ENCODE measurements at regions not wholly inside any gene's neighbourhood (a gene's known extent, or its start where the extent isn't known, plus 50 kb on each side); places are given as distances from the start of the nearest gene placed in this dataset.

DNA sequence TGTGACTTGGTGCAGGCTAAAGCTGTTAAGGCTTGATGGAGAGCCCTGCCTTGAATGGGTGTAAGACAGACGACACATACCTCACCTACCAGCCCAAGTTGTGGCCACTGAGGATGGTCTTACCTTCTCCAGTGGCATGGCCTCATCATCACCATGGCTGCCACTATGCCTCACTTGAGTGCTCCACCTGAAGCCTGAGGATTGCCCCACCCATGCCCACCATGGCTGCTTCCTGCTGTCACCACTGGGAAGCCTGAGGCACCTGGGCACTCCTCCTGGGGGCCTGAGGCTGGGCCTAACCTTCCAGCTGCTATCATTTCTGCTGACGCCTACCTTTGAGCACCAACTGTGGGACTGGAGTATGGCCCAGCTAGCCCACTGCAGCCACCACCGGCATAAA is 1605.7 kb upstream of the FLRT2 start:
- no peak overlapping the region for H3K27ac ChIP-seq (ENCODE audit: insufficient read depth, low read length, poor library complexity, severe bottlenecking)
- H3K27me3 ChIP-seq (ENCODE audit: control insufficient read depth, insufficient read depth, low read length) = no peaks in the 10 kb centered on the region
- no peaks in the 10 kb centered on the region for H3K36me3 ChIP-seq (ENCODE audit: control insufficient read depth, insufficient read depth, low read length)
- Mint-ChIP-seq H3K27me3 (no peaks in the 10 kb centered on the region), H3K36me3 (no peaks in the 10 kb centered on the region), H3K27ac (no peak overlapping the region), H3K4me1 (no peaks in the 10 kb centered on the region), H3K9me3 (peaks cover 1 to 31% (median 11%) of the 10 kb centered on the region in 7 donors), H3K4me3 (no peak overlapping the region)
- no peak for DNase-seq
- ATAC-seq (ENCODE audit: low read depth in 2 of 2) = no peak
- H3K4me1 ChIP-seq (ENCODE audit: control insufficient read depth, insufficient read depth, low read length, poor library complexity, severe bottlenecking) = no peaks in the 10 kb centered on the region
- H3K4me3 ChIP-seq (ENCODE audit: low read depth, low read length) = no peak overlapping the region
- peaks cover 0 to 3% of the 10 kb centered on the region in 2 experiments for H3K9me3 ChIP-seq (ENCODE audit: control insufficient read depth in 2 of 2, low read length in 2 of 2)

DNA sequence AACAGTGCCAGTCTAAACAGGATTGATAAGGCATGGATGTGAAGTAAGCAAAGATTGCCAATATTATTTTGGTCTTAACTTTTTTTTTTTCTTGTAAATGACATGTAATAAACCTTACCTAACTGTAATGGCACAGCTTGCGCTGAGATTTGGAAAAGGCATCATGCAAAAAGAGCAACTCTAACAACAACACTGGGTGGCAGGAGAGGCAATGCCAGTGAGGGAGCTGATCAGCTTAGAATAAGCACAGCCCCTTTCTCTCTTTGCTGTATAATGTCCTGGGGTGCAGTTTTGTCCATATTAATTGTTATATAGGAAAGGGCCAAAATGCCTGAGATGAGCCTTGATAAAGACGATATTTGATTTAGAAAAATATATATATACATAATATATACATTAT is 1589.7 kb upstream of the FLRT2 start:
- Mint-ChIP-seq H3K27me3 (no peaks in the 10 kb centered on the region), H3K4me3 (no peak overlapping the region), H3K36me3 (no peaks in the 10 kb centered on the region), H3K27ac (no peak overlapping the region), H3K9me3 (peaks cover 0 to 35% (median 7%) of the 10 kb centered on the region in 7 donors), H3K4me1 (no peaks in the 10 kb centered on the region)
- Histone ChIP-seq H3K9me3 (ENCODE audit: control insufficient read depth in 2 of 2, low read length in 2 of 2) (no peaks in the 10 kb centered on the region), H3K4me1 (ENCODE audit: control insufficient read depth, insufficient read depth, low read length, poor library complexity, severe bottlenecking) (no peaks in the 10 kb centered on the region), H3K4me3 (ENCODE audit: low read depth, low read length) (no peak overlapping the region), H3K36me3 (ENCODE audit: control insufficient read depth, insufficient read depth, low read length) (no peaks in the 10 kb centered on the region), H3K27ac (ENCODE audit: insufficient read depth, low read length, poor library complexity, severe bottlenecking) (no peak overlapping the region), H3K27me3 (ENCODE audit: control insufficient read depth, insufficient read depth, low read length) (no peaks in the 10 kb centered on the region)
- ATAC-seq (ENCODE audit: low read depth in 2 of 2) = no peak
- DNase-seq = no peak

DNA sequence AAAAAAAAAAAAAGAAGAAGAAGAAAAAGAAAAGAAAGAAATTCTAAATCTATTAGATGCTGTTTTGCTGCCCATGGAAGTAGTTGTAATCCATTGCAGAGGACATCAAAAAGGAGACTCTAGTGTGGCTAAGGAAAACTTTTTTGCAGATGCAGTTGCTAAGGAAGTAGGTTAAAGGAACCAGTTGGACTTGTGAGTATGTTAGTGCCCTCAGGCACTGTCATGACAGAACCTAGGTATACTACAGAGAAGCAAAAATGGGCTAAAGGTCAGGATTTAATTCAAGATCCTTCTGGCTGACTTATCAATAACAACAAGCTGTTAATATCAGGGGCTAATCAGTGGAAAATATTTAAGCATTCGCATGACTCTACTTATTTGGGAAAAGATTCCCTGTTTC is 1571.6 kb upstream of the FLRT2 start:
- Histone ChIP-seq H3K27ac (ENCODE audit: insufficient read depth, low read length, poor library complexity, severe bottlenecking) (no peak overlapping the region), H3K4me3 (ENCODE audit: low read depth, low read length) (no peak overlapping the region), H3K27me3 (ENCODE audit: control insufficient read depth, insufficient read depth, low read length) (no peaks in the 10 kb centered on the region), H3K9me3 (ENCODE audit: control insufficient read depth in 2 of 2, low read length in 2 of 2) (peaks cover 5 to 23% of the 10 kb centered on the region in 2 experiments), H3K4me1 (ENCODE audit: control insufficient read depth, insufficient read depth, low read length, poor library complexity, severe bottlenecking) (no peaks in the 10 kb centered on the region), H3K36me3 (ENCODE audit: control insufficient read depth, insufficient read depth, low read length) (no peaks in the 10 kb centered on the region)
- Mint-ChIP-seq H3K4me3 (no peak overlapping the region), H3K27me3 (no peaks in the 10 kb centered on the region), H3K36me3 (no peaks in the 10 kb centered on the region), H3K4me1 (no peaks in the 10 kb centered on the region), H3K9me3 (peaks cover 0 to 32% (median 8%) of the 10 kb centered on the region in 7 donors), H3K27ac (no peak overlapping the region)
- ATAC-seq (ENCODE audit: low read depth in 2 of 2) (no peak), DNase-seq (no peak)

DNA sequence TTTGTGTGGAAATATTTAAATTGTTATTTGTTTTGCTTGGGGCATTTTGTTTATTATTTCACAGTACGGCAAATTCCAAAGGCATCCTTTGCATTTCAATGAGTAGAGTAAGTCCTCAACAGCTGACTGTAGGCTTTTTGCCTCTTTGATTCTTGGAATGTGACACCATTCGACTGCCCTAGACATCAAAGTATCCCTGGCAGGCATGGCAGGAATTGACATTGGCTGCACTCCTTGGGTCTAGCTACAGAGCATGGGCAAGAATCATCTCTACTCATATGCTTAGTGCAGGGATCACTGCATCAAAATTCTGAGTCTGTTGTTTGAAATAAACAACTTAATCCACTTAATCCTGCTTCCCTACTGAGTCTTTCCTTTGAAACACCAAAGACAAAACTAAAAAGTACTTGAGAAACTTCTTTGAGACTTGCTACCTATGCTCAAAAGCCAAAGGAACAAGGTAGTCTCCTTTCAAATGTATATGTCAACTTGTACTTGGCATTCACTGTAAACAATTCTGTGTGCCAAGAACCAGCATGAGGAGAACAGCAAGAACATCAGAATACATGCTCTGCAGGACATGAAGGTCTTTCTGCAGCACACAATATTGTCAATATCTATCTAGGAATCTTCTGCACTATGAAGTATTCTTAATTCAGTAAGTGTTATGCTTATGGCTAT is 1569.0 kb upstream of the FLRT2 start:
- no peak overlapping the region for H3K4me3 ChIP-seq (ENCODE audit: low read depth, low read length)
- Mint-ChIP-seq H3K4me1 (no peaks in the 10 kb centered on the region), H3K9me3 (peaks cover 0 to 28% (median 9%) of the 10 kb centered on the region in 7 donors), H3K4me3 (no peak overlapping the region), H3K27ac (no peak overlapping the region), H3K27me3 (no peaks in the 10 kb centered on the region), H3K36me3 (no peaks in the 10 kb centered on the region)
- DNase-seq (no peak), ATAC-seq (ENCODE audit: low read depth in 2 of 2) (no peak)
- H3K36me3 ChIP-seq (ENCODE audit: control insufficient read depth, insufficient read depth, low read length) = no peaks in the 10 kb centered on the region
- H3K9me3 ChIP-seq (ENCODE audit: control insufficient read depth in 2 of 2, low read length in 2 of 2) = peaks cover 2 to 13% of the 10 kb centered on the region in 2 experiments
- H3K27me3 ChIP-seq (ENCODE audit: control insufficient read depth, insufficient read depth, low read length) = no peaks in the 10 kb centered on the region
- H3K4me1 ChIP-seq (ENCODE audit: control insufficient read depth, insufficient read depth, low read length, poor library complexity, severe bottlenecking) = no peaks in the 10 kb centered on the region
- H3K27ac ChIP-seq (ENCODE audit: insufficient read depth, low read length, poor library complexity, severe bottlenecking) = no peak overlapping the region

DNA sequence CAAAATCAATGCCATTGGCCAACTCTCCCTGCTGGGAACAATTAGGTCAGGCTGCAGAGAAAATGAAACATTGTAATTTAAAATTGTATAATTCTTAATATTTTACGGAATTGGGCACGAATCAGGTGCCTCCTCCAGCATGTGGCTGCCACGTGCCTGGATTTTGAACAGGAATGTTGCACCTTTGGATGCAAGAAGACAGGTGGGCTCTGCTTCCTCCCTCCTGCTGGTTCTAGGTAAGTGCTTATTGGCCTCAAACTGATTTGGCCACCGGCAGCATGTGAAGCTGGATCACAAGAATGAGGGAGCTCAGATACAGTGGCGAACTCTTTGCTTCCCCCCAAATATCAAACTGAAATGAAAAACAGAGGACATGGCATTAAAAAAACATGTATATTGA is 1559.9 kb upstream of the FLRT2 start:
- H3K4me1 Mint-ChIP-seq = no peaks in the 10 kb centered on the region
- no peaks in the 10 kb centered on the region for H3K36me3 Mint-ChIP-seq
- H3K4me1 ChIP-seq (ENCODE audit: control insufficient read depth, insufficient read depth, low read length, poor library complexity, severe bottlenecking) = no peaks in the 10 kb centered on the region
- no peaks in the 10 kb centered on the region for H3K27me3 Mint-ChIP-seq
- H3K27ac ChIP-seq (ENCODE audit: insufficient read depth, low read length, poor library complexity, severe bottlenecking) = no peak overlapping the region
- H3K9me3 Mint-ChIP-seq = peaks cover 0 to 42% (median 13%) of the 10 kb centered on the region in 7 donors
- H3K4me3 Mint-ChIP-seq = no peak overlapping the region
- ATAC-seq (ENCODE audit: low read depth in 2 of 2) (no peak), DNase-seq (no peak)
- no peaks in the 10 kb centered on the region for H3K36me3 ChIP-seq (ENCODE audit: control insufficient read depth, insufficient read depth, low read length)
- H3K4me3 ChIP-seq (ENCODE audit: low read depth, low read length) = no peak overlapping the region
- no peak overlapping the region for H3K27ac Mint-ChIP-seq
- H3K27me3 ChIP-seq (ENCODE audit: control insufficient read depth, insufficient read depth, low read length) = no peaks in the 10 kb centered on the region
- peaks cover 0 to 5% of the 10 kb centered on the region in 2 experiments for H3K9me3 ChIP-seq (ENCODE audit: control insufficient read depth in 2 of 2, low read length in 2 of 2)

DNA sequence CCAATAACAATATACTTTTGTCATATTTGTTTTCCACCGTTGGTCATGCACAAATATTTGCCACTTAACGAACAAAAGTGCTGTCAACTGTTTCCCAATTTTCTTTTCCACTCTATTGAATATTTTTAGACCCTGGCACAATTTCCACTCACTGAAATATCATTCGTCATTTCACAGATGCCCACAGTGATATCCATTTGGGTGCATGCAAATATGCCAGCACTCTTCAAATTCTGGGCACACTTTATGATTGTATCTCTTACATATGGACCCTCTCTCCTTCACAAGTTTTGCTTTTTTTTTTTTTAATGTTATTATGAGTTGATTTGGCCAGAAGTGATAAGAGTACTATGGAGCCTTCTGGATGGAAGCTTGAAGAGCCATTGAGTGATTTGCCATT is 1557.3 kb upstream of the FLRT2 start:
- H3K9me3 Mint-ChIP-seq = peaks cover 0 to 33% (median 9%) of the 10 kb centered on the region in 7 donors
- no peak overlapping the region for H3K27ac Mint-ChIP-seq
- peaks cover 0 to 2% of the 10 kb centered on the region in 2 experiments for H3K9me3 ChIP-seq (ENCODE audit: control insufficient read depth in 2 of 2, low read length in 2 of 2)
- H3K36me3 Mint-ChIP-seq = no peaks in the 10 kb centered on the region
- ATAC-seq (ENCODE audit: low read depth in 2 of 2) = no peak
- no peaks in the 10 kb centered on the region for H3K27me3 ChIP-seq (ENCODE audit: control insufficient read depth, insufficient read depth, low read length)
- no peak for DNase-seq
- no peak overlapping the region for H3K4me3 ChIP-seq (ENCODE audit: low read depth, low read length)
- H3K36me3 ChIP-seq (ENCODE audit: control insufficient read depth, insufficient read depth, low read length) = no peaks in the 10 kb centered on the region
- H3K4me1 Mint-ChIP-seq = no peaks in the 10 kb centered on the region
- no peaks in the 10 kb centered on the region for H3K4me1 ChIP-seq (ENCODE audit: control insufficient read depth, insufficient read depth, low read length, poor library complexity, severe bottlenecking)
- no peak overlapping the region for H3K4me3 Mint-ChIP-seq
- no peaks in the 10 kb centered on the region for H3K27me3 Mint-ChIP-seq
- H3K27ac ChIP-seq (ENCODE audit: insufficient read depth, low read length, poor library complexity, severe bottlenecking) = no peak overlapping the region

DNA sequence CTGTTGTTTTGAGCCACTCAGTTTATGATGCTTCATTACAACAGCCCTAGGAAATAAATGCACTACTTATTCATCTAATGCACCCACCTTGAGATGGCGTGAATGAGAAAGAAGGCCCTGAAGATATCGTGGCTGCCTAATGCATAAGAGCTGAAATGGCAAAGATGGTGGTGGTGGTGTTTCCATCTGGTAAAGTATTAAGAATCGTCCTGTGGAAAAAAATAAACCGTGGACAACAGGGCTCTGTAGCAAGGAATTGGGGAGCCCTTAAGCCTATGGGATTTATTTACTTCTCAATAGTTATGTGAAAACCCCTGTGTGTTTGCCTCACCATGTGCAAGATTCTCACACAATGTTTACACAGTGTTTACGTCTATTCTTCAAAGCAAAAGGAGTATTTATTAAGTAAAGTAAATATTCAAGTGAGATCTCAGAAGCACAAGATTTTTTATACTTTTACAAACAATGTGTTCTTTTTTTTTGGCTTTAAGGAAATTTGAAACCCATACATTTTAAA is 1555.2 kb upstream of the FLRT2 start:
- ATAC-seq (ENCODE audit: low read depth in 2 of 2) = no peak
- Mint-ChIP-seq H3K36me3 (no peaks in the 10 kb centered on the region), H3K27me3 (no peaks in the 10 kb centered on the region), H3K4me1 (no peaks in the 10 kb centered on the region), H3K4me3 (no peak overlapping the region), H3K9me3 (peaks cover 0 to 28% (median 7%) of the 10 kb centered on the region in 7 donors), H3K27ac (no peak overlapping the region)
- no peak overlapping the region for H3K4me3 ChIP-seq (ENCODE audit: low read depth, low read length)
- no peaks in the 10 kb centered on the region for H3K27me3 ChIP-seq (ENCODE audit: control insufficient read depth, insufficient read depth, low read length)
- H3K27ac ChIP-seq (ENCODE audit: insufficient read depth, low read length, poor library complexity, severe bottlenecking) = no peak overlapping the region
- no peaks in the 10 kb centered on the region for H3K9me3 ChIP-seq (ENCODE audit: control insufficient read depth in 2 of 2, low read length in 2 of 2)
- no peak for DNase-seq
- no peaks in the 10 kb centered on the region for H3K36me3 ChIP-seq (ENCODE audit: control insufficient read depth, insufficient read depth, low read length)
- H3K4me1 ChIP-seq (ENCODE audit: control insufficient read depth, insufficient read depth, low read length, poor library complexity, severe bottlenecking) = no peaks in the 10 kb centered on the region

DNA sequence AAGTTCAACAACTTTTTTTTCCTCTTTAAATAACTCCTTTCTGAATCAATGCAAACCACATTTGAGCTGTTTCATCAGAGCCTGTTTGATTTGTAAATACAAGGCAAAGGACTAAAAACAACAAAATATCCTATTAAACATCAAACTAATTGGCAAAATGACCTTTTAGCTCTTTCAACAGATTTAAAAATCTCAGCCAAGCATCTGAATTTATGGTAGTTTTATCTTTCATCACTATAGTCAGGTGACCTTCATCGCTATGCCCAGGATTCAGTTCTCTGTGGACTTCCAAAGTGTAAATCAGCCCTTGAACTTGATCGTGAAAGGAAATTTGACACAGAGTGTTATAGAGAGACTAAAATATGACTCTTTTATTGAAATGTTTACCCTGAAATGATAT is 1554.5 kb upstream of the FLRT2 start:
- DNase-seq (no peak), ATAC-seq (ENCODE audit: low read depth in 2 of 2) (no peak)
- no peaks in the 10 kb centered on the region for H3K27me3 Mint-ChIP-seq
- Histone ChIP-seq H3K4me3 (ENCODE audit: low read depth, low read length) (no peak overlapping the region), H3K27me3 (ENCODE audit: control insufficient read depth, insufficient read depth, low read length) (no peaks in the 10 kb centered on the region), H3K27ac (ENCODE audit: insufficient read depth, low read length, poor library complexity, severe bottlenecking) (no peak overlapping the region), H3K9me3 (ENCODE audit: control insufficient read depth in 2 of 2, low read length in 2 of 2) (no peaks in the 10 kb centered on the region), H3K36me3 (ENCODE audit: control insufficient read depth, insufficient read depth, low read length) (no peaks in the 10 kb centered on the region), H3K4me1 (ENCODE audit: control insufficient read depth, insufficient read depth, low read length, poor library complexity, severe bottlenecking) (no peaks in the 10 kb centered on the region)
- peaks cover 0 to 28% (median 7%) of the 10 kb centered on the region in 7 donors for H3K9me3 Mint-ChIP-seq
- no peak overlapping the region for H3K27ac Mint-ChIP-seq
- H3K4me1 Mint-ChIP-seq = no peaks in the 10 kb centered on the region
- H3K36me3 Mint-ChIP-seq = no peaks in the 10 kb centered on the region
- no peak overlapping the region for H3K4me3 Mint-ChIP-seq
